BJ (cell line): ENCODE measurements at regions not wholly inside any gene's neighbourhood (a gene's known extent, or its start where the extent isn't known, plus 50 kb on each side); places are given as distances from the start of the nearest gene placed in this dataset.
"Not testable (repeated sequence)": the region's sequence is repeated elsewhere in the genome, so short reads cannot be mapped to it uniquely, and the experiment has no call there.

ENCODE experiments used
- CTCF ChIA-PET: fragments of 350-600 bp; formaldehyde crosslinking; extraction: SDS; loops from one replicate; lab custom pipeline; 2021; ENCODE audit warnings: antibody characterized with exemption, inconsistent platforms; lab: Yijun Ruan, JAX
- POLR2A ChIA-PET: fragments of 300-600 bp; sonication (Branson Sonifier 250); formaldehyde crosslinking; extraction: SDS; loops from one replicate; lab custom pipeline; 2021; ENCODE audit warnings: antibody characterized with exemption; lab: Charles Lee
- DNase-seq: peaks from one replicate; pipeline ENCODE4 v3.0.0-alpha.2; 2011; ENCODE audit warnings: low read depth
- H3K27me3 ChIP-seq: 2 replicates; pipeline ENCODE4 v1.6.0; 2011; ENCODE audit warnings: low read length; ENCODE audit not compliant: control insufficient read depth, insufficient read depth
- H3K36me3 ChIP-seq: 2 replicates; pipeline ENCODE4 v1.5.1; 2011; ENCODE audit warnings: low read length; ENCODE audit not compliant: control insufficient read depth, insufficient read depth
- H3K4me3 ChIP-seq: 2 replicates; pipeline ENCODE4 v1.5.1; 2011; ENCODE audit warnings: low read depth, mild to moderate bottlenecking, control low read depth, low read length
- CTCF ChIP-seq: IDR thresholded peaks from 2 replicates; pipeline ENCODE4 v1.5.1; 2011; ENCODE audit warnings: low read depth, mild to moderate bottlenecking, control low read depth, inconsistent platforms, low read length, moderate library complexity; ENCODE audit not compliant: insufficient read depth

GRCh38 chr5:125085797-125086505 lies 339.5 kb upstream of the ZNF608 start:
- ChIA-PET POLR2A (no interaction called here), CTCF (no interaction called here)
- Histone ChIP-seq H3K36me3 (no peaks in the 10 kb centered on the region), H3K4me3 (no peak overlapping the region), H3K27me3 (no peaks in the 10 kb centered on the region)
- no peak for DNase-seq
- TF ChIP-seq CTCF: no peak

GRCh38 chr5:125088522-125089105 lies 342.2 kb upstream of the ZNF608 start:
- CTCF ChIA-PET: interaction anchor here (0.6 kb wide), 1 partner anchor 315 kb away, joined by 5 read pairs; no protein-coding TSS in a partner anchor
- DNase-seq: no peak
- POLR2A ChIA-PET: interaction anchor here (0.6 kb wide), 1 partner anchor 15 kb away, joined by 3 read pairs; no protein-coding TSS in a partner anchor
- H3K36me3 ChIP-seq: no peaks in the 10 kb centered on the region
- TF ChIP-seq CTCF: no peak
- no peak overlapping the region for H3K4me3 ChIP-seq
- no peaks in the 10 kb centered on the region for H3K27me3 ChIP-seq

GRCh38 chr5:125092138-125092537 lies 345.7 kb upstream of the ZNF608 start:
- H3K4me3 ChIP-seq, H3K36me3 ChIP-seq, CTCF ChIA-PET, H3K27me3 ChIP-seq, DNase-seq, POLR2A ChIA-PET: not testable (repeated sequence)

- no peak for TF ChIP-seq CTCF
- POLR2A ChIA-PET: no interaction called here
- H3K4me3 ChIP-seq: no peak overlapping the region
- DNase-seq: peak; percentile 44
- no peaks in the 10 kb centered on the region for H3K36me3 ChIP-seq
- CTCF ChIA-PET: interaction anchor here (0.7 kb wide), 1 partner anchor 1422 kb away, joined by 4 read pairs; no protein-coding TSS in a partner anchor
- no peaks in the 10 kb centered on the region for H3K27me3 ChIP-seq
Measured at GRCh38 chr5:125093776-125094175, 347.3 kb upstream of the ZNF608 start.

- no peak for DNase-seq
- H3K36me3 ChIP-seq: no peaks in the 10 kb centered on the region
- POLR2A ChIA-PET: no interaction called here
- H3K27me3 ChIP-seq: no peaks in the 10 kb centered on the region
- no peak for TF ChIP-seq CTCF
- CTCF ChIA-PET: interaction anchor here (1.2 kb wide), 1 partner anchor 141 kb away, joined by 3 read pairs; no protein-coding TSS in a partner anchor
- no peak overlapping the region for H3K4me3 ChIP-seq
Measured at GRCh38 chr5:125100342-125100741, 353.9 kb upstream of the ZNF608 start.
